ENCODE measurements at regions not wholly inside any gene's neighbourhood (a gene's known extent, or its start where the extent isn't known, plus 50 kb on each side); places are given as distances from the start of the nearest gene placed in this dataset.

GRCh38 chr1:182292193-182292741 lies 99.3 kb downstream of the GLUL start:
- DNase-seq: no peak

DNA sequence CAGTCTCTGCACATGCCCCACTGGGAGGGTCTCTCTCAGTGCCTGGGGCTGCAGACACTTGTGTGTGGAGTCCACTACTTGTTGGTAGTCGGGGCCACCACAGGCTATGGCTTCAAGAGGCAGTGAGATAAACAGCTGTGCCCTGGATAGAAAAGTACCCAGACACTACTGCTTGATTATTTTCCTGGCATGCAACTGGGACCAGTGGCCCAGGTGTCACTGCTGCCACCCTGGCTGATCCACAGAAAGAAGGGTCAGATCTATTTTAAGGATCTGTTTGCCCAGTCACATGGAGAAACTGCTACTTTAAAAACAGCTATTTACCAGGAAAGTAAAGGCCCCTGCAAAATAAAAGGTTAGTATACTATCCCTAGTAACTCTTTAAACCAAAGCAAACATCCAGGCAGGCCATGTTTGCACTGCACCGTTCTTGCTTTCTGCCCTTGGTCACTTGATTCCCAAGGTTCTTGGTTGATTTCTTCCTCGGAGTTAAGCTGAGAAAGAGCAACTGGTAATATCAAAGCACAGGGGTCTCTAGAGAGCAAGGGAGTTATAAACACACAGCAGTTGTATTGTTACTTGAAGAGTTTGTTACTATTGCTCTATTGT lies 99.9 kb downstream of the GLUL start:
- no peak for DNase-seq

- DNase-seq: no peak
These were observed 102.6 kb downstream of the GLUL start for GRCh38 chr1:182288749-182289604.

GRCh38 chr1:182286761-182287160 lies 104.8 kb downstream of the GLUL start:
- no peak for DNase-seq

GRCh38 chr1:182283746-182284544 lies 107.6 kb downstream of the GLUL start:
- DNase-seq: no peak

DNA sequence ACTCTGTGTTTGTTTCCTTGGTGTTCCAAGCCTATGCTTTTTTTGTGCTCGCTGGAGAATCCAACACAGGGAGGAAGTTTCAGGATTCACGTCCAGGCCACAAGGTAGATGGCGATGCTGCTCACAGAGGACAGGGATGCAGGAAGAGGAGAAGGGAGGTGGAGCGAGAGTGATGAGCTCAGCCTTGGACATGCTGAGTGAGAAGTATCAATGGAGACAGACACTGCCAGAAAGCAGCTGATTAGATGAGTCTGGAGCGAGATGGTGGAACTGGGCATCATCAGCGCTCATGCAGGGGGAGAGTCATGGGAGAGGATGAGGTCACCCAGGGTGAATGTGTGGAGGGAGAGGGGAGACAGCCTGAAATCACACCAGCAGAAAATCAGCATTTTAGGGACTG lies 110.0 kb downstream of the GLUL start:
- no peak for DNase-seq

GRCh38 chr1:182280504-182280900 lies 111.1 kb downstream of the GLUL start:
- DNase-seq: no peak

DNA sequence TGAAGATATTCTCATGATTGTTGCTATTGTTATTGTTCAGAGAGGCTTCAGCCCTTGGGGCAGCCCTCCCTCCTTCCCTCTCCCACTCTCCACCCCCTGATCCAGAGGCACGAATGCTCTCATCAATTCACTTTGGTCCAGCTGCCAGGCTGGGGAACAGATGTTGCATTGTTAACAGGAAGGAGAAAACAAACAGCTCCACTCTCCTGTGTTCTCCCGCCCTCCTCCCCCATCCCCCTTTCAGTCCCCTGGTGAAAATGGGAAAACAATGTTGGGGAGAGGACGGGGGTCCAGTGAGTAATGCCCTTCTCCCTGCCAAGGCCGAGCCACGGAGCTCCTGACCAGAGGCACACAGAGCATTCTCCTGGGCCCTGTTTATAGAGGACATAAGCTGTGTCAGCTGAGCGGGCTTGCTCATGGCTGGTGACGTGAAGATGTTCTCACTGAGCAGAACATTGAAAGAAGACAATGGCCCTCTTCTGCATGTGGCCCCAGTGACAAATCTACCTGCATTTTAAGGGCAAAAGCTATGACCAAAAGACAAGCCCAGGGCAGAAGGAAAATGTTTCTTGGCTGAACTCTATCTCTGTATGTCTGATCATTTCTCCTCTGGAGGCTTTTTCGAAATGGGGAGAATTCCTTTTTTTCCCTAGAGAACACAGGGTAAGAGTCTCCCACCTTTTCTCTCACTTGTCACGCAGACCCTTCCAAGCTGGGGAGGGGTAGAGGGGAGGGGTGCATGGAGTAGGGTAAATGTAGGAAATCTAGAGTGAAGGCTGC lies 111.7 kb downstream of the GLUL start:
- no peak for DNase-seq

DNA sequence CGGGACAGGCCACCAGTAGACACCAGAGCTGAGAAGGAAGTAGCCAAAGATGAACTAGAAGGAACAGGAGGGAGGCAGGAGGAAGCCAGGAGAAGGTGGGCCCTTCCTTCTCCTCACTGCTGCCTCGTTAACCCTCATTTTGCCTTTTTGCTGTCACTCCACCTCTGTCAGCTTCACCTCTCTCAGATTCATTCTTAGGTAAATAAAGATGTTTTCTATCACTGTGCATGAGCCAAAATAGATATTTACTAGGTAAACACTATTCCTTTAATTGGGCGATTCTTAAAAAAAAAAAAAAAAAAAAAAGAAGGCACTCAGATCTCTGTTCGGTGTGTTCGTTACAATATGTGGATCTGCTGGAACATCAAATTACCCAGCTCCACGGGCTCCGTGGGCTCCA lies 112.3 kb downstream of the GLUL start:
- DNase-seq: no peak

DNA sequence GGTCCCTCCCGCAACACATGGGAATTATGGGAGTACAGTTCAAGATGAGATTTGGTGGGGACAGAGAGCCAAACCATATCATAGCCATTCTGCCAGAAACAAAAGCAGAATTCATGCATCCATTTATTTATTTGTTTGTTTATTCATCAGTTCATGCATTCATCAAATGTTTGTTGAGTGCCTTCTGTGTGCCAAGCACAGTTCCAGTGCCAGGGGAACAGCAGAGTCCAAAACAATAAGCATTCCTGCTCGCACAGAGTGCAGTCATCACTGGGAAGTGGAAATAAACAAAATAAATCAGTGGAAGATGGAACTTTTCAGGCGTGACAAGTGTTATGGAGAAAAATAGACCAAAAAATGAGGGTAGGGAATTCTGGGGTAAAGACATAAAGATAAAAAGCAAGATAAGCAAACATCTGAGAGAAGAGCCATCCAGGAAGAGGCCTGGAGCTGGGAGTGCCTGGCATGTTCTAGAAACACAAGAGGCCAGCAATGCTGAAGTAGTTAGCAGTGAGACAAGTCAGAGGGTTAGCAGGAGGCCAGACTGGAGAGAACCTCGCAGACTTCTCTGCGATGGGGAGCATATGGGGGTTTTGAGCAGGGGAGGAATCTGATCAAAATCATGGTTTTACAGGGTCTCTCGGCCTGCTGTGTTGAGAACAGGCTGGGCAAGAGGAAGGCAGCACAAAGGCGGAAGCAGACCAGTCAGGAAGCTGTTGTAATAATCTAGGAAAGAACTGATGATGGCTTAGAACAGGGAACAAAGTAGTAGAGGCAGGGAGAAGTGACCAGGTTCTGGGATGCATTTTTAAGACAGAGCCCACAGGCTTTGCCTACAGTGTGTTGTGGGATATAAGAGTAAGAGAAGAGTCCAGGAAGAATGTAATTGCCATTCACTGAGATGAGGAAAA lies 113.2 kb downstream of the GLUL start:
- no peak for DNase-seq

GRCh38 chr1:182275271-182275670 lies 116.3 kb downstream of the GLUL start:
- DNase-seq: no peak

DNA sequence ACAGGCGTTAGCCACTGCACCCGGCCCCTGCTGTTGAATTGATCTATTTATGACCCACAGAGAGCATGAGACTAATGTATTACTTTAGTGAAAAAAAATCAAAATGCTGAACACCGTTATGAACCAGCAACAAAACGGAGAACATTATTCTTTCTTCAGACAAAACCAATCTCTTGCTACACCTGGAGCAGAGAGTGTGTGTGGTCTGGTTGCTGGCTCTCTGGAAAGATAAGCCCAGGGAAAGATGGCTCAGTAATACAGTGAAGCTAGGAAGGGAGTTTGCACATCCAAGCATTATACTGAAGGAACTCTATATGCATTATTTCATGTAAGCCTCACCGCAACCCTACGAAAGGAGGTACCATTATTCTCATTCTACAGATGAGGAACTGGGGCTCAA lies 117.0 kb downstream of the GLUL start:
- no peak for DNase-seq

GRCh38 chr1:182270731-182271130 lies 120.9 kb downstream of the GLUL start:
- DNase-seq: no peak

- DNase-seq: no peak
These were observed 122.5 kb downstream of the GLUL start for GRCh38 chr1:182269097-182269496.

DNA sequence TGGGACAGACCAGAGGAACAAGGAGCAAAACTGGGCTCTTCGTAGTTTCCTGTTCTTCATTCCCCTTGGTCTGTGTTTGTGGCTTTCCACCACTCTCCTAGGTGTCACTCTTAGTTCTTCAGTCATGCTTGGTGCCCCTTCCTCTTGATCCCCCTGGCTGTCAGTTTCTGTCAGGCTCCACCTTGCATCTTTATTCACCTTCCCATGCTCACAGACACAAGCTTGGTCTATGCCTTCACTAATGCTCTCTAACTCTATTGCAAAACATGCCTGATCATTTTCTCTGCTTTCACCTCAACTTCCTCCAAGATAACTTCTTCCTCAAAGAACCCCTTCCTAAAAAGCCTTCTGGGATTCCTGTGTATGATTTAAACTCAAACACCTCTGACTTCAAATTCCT lies 122.9 kb downstream of the GLUL start:
- no peak for DNase-seq

DNA sequence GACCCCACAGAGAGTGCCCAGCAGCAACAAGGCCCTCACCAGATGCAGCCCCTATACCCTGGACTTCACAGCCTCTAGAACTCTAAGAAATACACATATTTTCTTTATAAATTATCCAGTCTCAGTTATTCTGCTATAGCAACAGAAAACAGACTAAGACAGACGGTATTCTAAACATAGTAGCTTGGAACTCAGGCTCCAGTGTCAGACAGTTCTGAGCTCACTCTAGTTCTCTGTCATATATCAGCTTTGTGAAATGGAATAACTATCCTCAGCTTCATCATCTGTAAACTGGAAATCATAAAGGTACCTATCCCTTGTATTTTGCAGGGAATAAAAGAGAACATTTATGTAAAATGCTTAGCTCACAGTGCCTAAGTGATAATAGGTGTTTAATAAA lies 127.4 kb downstream of the GLUL start:
- no peak for DNase-seq

- no peak for DNase-seq
These were observed 127.9 kb downstream of the GLUL start for GRCh38 chr1:182263706-182264105.

GRCh38 chr1:182262425-182262824 lies 129.2 kb downstream of the GLUL start:
- no peak for DNase-seq

DNA sequence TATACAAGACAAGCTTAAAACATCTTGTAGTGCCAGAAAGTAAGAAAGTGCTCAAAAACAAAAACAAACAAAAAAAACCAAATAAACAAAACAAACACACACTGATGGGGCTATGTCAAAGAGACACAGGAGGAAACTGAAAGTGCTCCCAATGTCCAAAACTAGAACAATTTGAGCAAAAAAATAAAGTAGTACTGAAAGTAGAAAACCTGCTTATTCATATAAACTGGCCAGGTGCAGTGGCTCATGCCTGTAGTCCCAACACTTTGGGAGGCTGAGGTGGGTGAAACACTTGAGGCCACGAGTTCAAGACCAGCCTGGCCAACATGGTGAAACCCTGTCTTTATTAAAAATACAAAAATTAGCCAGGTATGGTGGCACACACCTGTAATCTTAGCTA lies 129.9 kb downstream of the GLUL start:
- DNase-seq: no peak

DNA sequence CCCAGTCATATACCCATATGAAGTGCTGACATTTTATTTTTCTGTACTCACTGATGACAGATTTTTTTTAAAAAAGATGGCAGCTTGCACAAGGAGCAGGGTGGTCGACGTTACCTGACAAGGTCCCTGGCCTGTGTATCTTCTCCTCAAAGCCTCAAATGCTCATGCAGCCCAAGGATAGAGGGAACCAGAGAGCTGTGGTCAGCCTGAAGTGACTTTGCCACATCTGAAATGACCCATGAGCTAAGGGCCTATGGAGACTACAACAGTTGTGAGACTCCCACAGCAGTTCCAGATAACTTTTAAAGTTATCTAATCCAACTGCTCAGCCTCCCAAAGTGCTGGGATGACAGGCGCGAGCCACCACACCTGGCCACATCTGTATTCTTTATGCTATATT lies 131.1 kb downstream of the GLUL start:
- no peak for DNase-seq

DNA sequence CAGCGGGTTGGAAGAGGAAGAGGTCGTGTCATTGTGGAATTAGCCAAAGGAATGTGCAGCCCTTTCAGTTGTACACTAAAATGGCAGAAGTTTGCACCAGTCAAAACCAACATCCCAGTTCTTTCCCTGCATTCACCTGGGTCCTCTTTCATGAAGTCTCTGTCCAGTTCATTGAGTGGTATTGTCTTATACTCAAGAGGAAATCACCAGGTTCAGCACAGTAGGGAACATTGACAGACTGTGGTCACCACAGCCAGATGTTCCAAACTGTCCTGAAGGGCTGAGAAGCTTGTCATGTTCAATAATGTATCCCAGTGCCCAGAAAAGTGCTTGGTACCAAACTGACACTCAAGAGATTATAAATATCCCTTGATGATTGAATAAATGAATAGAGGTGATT lies 131.6 kb downstream of the GLUL start:
- DNase-seq: no peak

Data from effector CD4-positive, alpha-beta T cell (primary cell).